Fibroblast of villous mesenchyme (primary cell): ENCODE measurements at regions not wholly inside any gene's neighbourhood (a gene's known extent, or its start where the extent isn't known, plus 50 kb on each side); places are given as distances from the start of the nearest gene placed in this dataset.

Source experiments
- DNase-seq: peaks from one replicate; pipeline ENCODE4 v3.0.0-alpha.2; 2010; ENCODE audit warnings: low read depth
- H3K4me3 ChIP-seq: 2 replicates; pipeline ENCODE4 v1.5.1; 2011; ENCODE audit warnings: low read depth, mild to moderate bottlenecking, low read length
- CTCF ChIP-seq: IDR thresholded peaks from 2 replicates; pipeline ENCODE4 v1.5.1; 2012; ENCODE audit warnings: low read depth, mild to moderate bottlenecking, low read length; ENCODE audit not compliant: insufficient read depth

GRCh38 chr4:182973511-182973911 is 56.3 kb upstream of the DCTD start:
- no peak for DNase-seq
- no peak for TF ChIP-seq CTCF
- H3K4me3 ChIP-seq, result no peak overlapping the region

GRCh38 chr4:182971702-182972101 is 54.5 kb upstream of the DCTD start:
- no peak for TF ChIP-seq CTCF
- no peak for DNase-seq
- no peak overlapping the region for H3K4me3 ChIP-seq

GRCh38 chr4:182969651-182970279 is 52.6 kb upstream of the DCTD start:
- TF ChIP-seq CTCF, result no peak
- H3K4me3 ChIP-seq, result no peak overlapping the region
- DNase-seq, result no peak

GRCh38 chr4:182968917-182969650 is 51.9 kb upstream of the DCTD start:
- DNase-seq, result no peak
- no peak for TF ChIP-seq CTCF
- H3K4me3 ChIP-seq, result no peak overlapping the region

GRCh38 chr4:182967403-182967802 is 50.2 kb upstream of the DCTD start:
- TF ChIP-seq CTCF, result no peak
- H3K4me3 ChIP-seq, result no peak overlapping the region
- DNase-seq, result no peak
